Thyroid gland (tissue), 4 donors: ENCODE measurements at regions not wholly inside any gene's neighbourhood (a gene's known extent, or its start where the extent isn't known, plus 50 kb on each side); places are given as distances from the start of the nearest gene placed in this dataset.
"Not testable (repeated sequence)": the region's sequence is repeated elsewhere in the genome, so short reads cannot be mapped to it uniquely, and the experiment has no call there.

Experiments used
- DNase-seq, 2 donors: peaks; one replicate each; pipeline ENCODE4 v3.0.0-alpha.2; 2019
- H3K27ac ChIP-seq, 3 donors: fragments of 200-600 bp; sonication (generic); 1 replicate in 2 of 3; 2 replicates in 1 of 3; pipeline ENCODE4 v1.5.1; 2016 to 2019; ENCODE audit warnings: mild to moderate bottlenecking in 1 of 3, moderate library complexity in 1 of 3
- H3K27me3 ChIP-seq: fragments of 200-600 bp; sonication (generic); one replicate; pipeline ENCODE4 v1.5.1; 2019
- H3K36me3 ChIP-seq, 2 donors: fragments of 200-600 bp; sonication (generic); one replicate each; pipeline ENCODE4 v1.5.1; 2016 to 2019
- H3K4me1 ChIP-seq, 2 donors: fragments of 200-600 bp; sonication (generic); one replicate each; pipeline ENCODE4 v1.5.1; 2017 to 2019
- H3K4me3 ChIP-seq, 3 donors: fragments of 200-600 bp; sonication (generic); replicated peaks in 1 of 3; 1 replicate in 2 of 3; 2 replicates in 1 of 3; pipeline ENCODE4 v1.5.1; 2016; ENCODE audit warnings: mild to moderate bottlenecking in 1 of 3
- H3K9me3 ChIP-seq: fragments of 200-600 bp; sonication (generic); one replicate; pipeline ENCODE4 v1.5.1; 2017
- CTCF ChIP-seq, 6 experiments: fragments of 200-600 bp in 3 of 6; fragments of 450-650 bp in 3 of 6; sonication (generic) in 3 of 6; IDR thresholded peaks; one replicate each; pipeline ENCODE4 v1.5.1; 2016 to 2019; ENCODE audit warnings: antibody characterized with exemption in 6 of 6, mild to moderate bottlenecking in 2 of 6, inconsistent platforms in 1 of 6, moderate library complexity in 1 of 6
- POLR2A ChIP-seq, 2 donors: fragments of 450-650 bp; IDR thresholded peaks; one replicate each; pipeline ENCODE4 v1.6.1; 2017; ENCODE audit warnings: antibody characterized with exemption in 2 of 2, mild to moderate bottlenecking in 2 of 2, moderate library complexity in 1 of 2
- WGBS, 2 donors: methylation state at CpG; one replicate each; pipeline ENCODE4 v1.1.5; 2017; 5-methylcytosine and 5-hydroxymethylcytosine counted together
- intact Hi-C: fragments of 100-400 bp; cut with DNase I; formaldehyde crosslinking; loops from one replicate; pipeline ENCODE4 v1.15.1; 2023

DNA sequence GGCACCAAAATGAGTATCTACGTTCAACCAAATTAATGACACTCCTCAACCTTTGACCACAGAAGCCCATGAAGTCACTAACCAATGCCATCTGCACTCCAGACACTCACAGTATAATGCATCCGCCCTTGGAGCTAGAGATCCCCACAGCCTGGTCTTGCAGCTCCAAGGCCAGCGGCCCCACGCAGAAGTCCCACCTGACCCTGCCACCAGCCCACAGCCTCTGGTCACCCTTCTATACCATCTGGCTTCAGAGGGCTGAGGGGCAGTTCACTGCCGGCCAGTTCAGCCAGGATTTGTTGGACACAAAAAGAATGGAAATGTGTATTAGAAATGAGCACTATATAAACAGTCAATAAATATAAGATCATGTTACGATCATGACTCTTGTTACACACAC is 211.2 kb downstream of the RRAGC start:
- Histone ChIP-seq H3K4me3 (no peak overlapping the region), H3K27me3 (no peaks in the 10 kb centered on the region), H3K4me1 (no peaks in the 10 kb centered on the region), H3K36me3 (no peaks in the 10 kb centered on the region), H3K9me3 (no peaks in the 10 kb centered on the region), H3K27ac (no peak overlapping the region)
- intact Hi-C loops: no loop called here
- no peak for DNase-seq
- 92 to 95% methylated on average over 6 of the region's 6 CpGs for WGBS, 2 donors
- TF ChIP-seq POLR2A (IDR thresholded peaks at IDR 0.05) (no peak), CTCF (IDR thresholded peaks at IDR 0.05) (no peak)

DNA sequence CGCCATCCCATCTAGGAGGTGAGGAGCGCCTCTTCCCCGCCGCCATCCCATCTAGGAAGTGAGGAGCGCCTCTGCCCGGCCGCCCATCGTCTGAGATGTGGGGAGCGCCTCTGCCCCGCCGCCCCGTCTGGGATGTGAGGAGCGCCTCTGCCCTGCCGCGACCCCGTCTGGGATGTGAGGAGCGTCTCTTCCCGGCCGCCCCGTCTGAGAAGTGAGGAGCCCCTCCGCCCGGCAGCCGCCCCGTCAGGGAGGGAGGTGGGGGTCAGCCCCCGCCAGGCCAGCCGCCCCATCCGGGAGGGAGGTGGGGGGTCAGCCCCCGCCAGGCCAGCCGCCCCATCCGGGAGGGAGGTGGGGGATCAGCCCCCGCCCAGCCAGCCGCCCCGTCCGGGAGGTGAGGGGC is 212.2 kb downstream of the RRAGC start:
- intact Hi-C loops, H3K27ac ChIP-seq, H3K27me3 ChIP-seq, H3K4me3 ChIP-seq, DNase-seq, H3K9me3 ChIP-seq, H3K4me1 ChIP-seq, H3K36me3 ChIP-seq: not testable (repeated sequence)
- WGBS, 2 donors: 96 to 100% methylated on average over 5 to 11 of the region's 34 CpGs

DNA sequence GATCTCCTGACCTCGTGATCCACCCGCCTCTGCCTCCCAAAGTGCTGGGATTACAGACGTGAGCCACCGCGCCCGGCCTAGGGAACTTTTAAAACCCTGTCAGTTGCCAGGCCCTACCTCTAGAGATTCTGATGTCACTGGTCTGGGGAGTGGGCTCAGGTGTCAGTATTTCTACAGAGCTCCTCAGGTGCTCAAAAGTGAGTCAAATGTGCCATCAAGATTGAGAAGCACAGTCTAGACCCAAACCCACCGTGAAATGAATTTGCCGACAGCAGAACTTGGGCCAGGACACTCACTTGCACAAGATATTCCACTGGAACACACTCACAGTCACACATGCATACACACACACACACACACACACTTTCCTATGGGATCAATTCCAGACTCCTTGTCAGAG is 215.5 kb downstream of the RRAGC start:
- 93 to 99% methylated on average over 3 to 8 of the region's 8 CpGs for WGBS, 2 donors
- DNase-seq: no peak

DNA sequence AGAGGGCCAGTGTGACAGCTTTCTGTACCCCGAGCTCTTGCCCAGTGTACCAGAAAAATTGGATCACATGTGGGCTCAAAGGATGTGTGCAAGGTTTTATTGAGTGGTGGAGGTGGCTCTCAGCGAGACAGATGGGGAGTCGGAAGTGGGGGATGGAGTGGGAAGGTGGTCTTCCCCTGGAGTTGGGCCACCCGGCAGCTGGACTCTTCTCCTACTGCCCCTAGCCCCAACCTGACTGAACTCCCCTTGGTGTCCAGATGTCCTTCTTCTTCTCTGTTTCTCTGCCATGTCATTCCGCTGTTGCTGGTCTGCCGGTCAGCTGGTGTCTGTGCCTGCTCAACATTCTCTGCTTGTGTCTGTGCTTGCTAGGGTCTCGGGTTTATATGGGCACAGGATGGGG is 217.9 kb downstream of the RRAGC start:
- Histone ChIP-seq H3K4me3 (no peak overlapping the region), H3K4me1 (no peaks in the 10 kb centered on the region), H3K9me3 (no peaks in the 10 kb centered on the region), H3K27ac (no peak overlapping the region), H3K27me3 (no peaks in the 10 kb centered on the region), H3K36me3 (no peaks in the 10 kb centered on the region)
- intact Hi-C loops: no loop called here
- 85 to 91% methylated on average over 7 of the region's 7 CpGs for WGBS, 2 donors
- DNase-seq: no peak
- no peak for TF ChIP-seq POLR2A (IDR thresholded peaks at IDR 0.05)
- no peak for TF ChIP-seq CTCF (IDR thresholded peaks at IDR 0.05)

More for the DNA sequence above, 215.5 kb downstream of the RRAGC start:
- H3K4me1 ChIP-seq: no peaks in the 10 kb centered on the region
- intact Hi-C loops: no loop called here
- H3K9me3 ChIP-seq: no peaks in the 10 kb centered on the region
- H3K36me3 ChIP-seq: no peaks in the 10 kb centered on the region
- no peak for TF ChIP-seq CTCF (IDR thresholded peaks at IDR 0.05)
- no peak for TF ChIP-seq POLR2A (IDR thresholded peaks at IDR 0.05)
- H3K27me3 ChIP-seq: no peaks in the 10 kb centered on the region
- no peak overlapping the region for H3K4me3 ChIP-seq
- H3K27ac ChIP-seq: no peak overlapping the region

GRCh38 chr1:38640371-38640770 is 219.2 kb downstream of the RRAGC start:
- no peaks in the 10 kb centered on the region for H3K27me3 ChIP-seq
- WGBS, 2 donors: 82 to 88% methylated on average over 4 of the region's 4 CpGs
- no peak for TF ChIP-seq CTCF (IDR thresholded peaks at IDR 0.05)
- no peak for TF ChIP-seq POLR2A (IDR thresholded peaks at IDR 0.05)
- intact Hi-C loops: no loop called here
- no peaks in the 10 kb centered on the region for H3K4me1 ChIP-seq
- no peak overlapping the region for H3K27ac ChIP-seq
- H3K9me3 ChIP-seq: no peaks in the 10 kb centered on the region
- H3K4me3 ChIP-seq: no peak overlapping the region
- no peaks in the 10 kb centered on the region for H3K36me3 ChIP-seq
- no peak for DNase-seq

DNA sequence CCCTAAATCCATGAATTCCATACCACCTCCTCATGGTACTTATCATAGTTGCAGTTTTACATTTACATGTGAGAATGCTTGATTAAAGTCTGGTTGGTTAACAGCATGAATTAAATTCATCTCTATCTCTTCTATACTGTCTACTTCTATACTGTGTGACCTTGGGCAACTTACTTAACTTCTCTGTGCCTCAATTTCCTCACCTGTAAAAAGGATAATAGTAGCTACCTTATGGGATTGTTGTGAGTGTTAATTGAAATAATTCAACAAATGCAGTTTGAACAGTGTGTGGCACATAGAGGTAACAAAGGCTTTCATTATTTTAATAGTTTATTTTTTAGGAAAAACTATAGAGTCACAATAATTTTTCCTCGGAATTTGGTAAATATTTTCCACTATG is 231.3 kb downstream of the RRAGC start:
- H3K4me1 ChIP-seq: no peaks in the 10 kb centered on the region
- intact Hi-C loops: no loop called here
- H3K9me3 ChIP-seq: no peaks in the 10 kb centered on the region
- no peak overlapping the region for H3K4me3 ChIP-seq
- WGBS, 2 donors: 97 to 98% methylated on average over 1 of the region's 1 CpG
- no peaks in the 10 kb centered on the region for H3K27me3 ChIP-seq
- H3K36me3 ChIP-seq: no peaks in the 10 kb centered on the region
- DNase-seq: no peak
- no peak overlapping the region for H3K27ac ChIP-seq
- TF ChIP-seq CTCF (IDR thresholded peaks at IDR 0.05): no peak
- no peak for TF ChIP-seq POLR2A (IDR thresholded peaks at IDR 0.05)
